ENCODE measurements at regions not wholly inside any gene's neighbourhood (a gene's known extent, or its start where the extent isn't known, plus 50 kb on each side); places are given as distances from the start of the nearest gene placed in this dataset.
"Not testable (repeated sequence)": the region's sequence is repeated elsewhere in the genome, so short reads cannot be mapped to it uniquely, and the experiment has no call there.

DNA sequence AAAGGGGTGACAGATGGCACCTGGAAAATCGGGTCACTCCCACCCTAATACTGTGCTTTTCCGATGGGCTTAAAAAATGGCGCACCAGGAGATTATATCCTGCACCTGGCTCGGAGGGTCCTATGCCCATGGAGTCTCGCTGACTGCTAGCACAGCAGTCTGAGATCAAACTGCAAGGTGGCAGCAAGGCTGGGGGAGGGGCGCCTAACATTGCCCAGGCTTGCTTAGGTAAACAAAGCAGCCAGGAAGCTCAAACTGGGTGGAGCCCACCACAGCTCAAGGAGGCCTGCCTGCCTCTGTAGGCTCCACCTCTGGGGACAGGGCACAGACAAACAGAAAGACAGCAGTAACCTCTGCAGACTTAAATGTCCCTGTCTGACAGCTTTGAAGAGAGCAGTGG, 447.1 kb downstream of the ETS1 start:
- TF ChIP-seq, protein P1, sequence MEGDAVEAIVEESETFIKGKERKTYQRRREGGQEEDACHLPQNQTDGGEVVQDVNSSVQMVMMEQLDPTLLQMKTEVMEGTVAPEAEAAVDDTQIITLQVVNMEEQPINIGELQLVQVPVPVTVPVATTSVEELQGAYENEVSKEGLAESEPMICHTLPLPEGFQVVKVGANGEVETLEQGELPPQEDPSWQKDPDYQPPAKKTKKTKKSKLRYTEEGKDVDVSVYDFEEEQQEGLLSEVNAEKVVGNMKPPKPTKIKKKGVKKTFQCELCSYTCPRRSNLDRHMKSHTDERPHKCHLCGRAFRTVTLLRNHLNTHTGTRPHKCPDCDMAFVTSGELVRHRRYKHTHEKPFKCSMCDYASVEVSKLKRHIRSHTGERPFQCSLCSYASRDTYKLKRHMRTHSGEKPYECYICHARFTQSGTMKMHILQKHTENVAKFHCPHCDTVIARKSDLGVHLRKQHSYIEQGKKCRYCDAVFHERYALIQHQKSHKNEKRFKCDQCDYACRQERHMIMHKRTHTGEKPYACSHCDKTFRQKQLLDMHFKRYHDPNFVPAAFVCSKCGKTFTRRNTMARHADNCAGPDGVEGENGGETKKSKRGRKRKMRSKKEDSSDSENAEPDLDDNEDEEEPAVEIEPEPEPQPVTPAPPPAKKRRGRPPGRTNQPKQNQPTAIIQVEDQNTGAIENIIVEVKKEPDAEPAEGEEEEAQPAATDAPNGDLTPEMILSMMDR (IDR thresholded peaks at IDR 0.05; ENCODE audit: low read depth, low read length), result not testable (repeated sequence)
- not testable (repeated sequence) for TF ChIP-seq EZH2phosphoT487 (IDR thresholded peaks at IDR 0.05; ENCODE audit: low read depth)

Data from OCI-LY3 (cell line).